HL-60 (cell line): ENCODE measurements at regions not wholly inside any gene's neighbourhood (a gene's known extent, or its start where the extent isn't known, plus 50 kb on each side); places are given as distances from the start of the nearest gene placed in this dataset.

Experiments
- DNase-seq, 2 experiments: peaks; one replicate each; pipeline ENCODE4 v3.0.0-alpha.2; 2010 to 2020; ENCODE audit warnings: low read depth in 1 of 2, low spot score in 1 of 2
- H3K27ac ChIP-seq: fragments of 250-450 bp; sonication (Bioruptor Pico); replicated peaks from 2 replicates; pipeline ENCODE4 v1.5.1; 2020; ENCODE audit warnings: mild to moderate bottlenecking, moderate library complexity
- H3K27me3 ChIP-seq: fragments of 250-450 bp; sonication (Bioruptor Pico); 2 replicates; pipeline ENCODE4 v1.5.1; 2021; ENCODE audit warnings: mild to moderate bottlenecking, moderate library complexity; ENCODE audit not compliant: insufficient read depth, poor library complexity, severe bottlenecking
- H3K4me3 ChIP-seq: replicated peaks from 2 replicates; pipeline ENCODE4 v1.5.1; 2011; ENCODE audit warnings: mild to moderate bottlenecking, control low read depth, low read length; ENCODE audit not compliant: insufficient read depth
- CTCF ChIP-seq: IDR thresholded peaks from one replicate; pipeline ENCODE4 v1.5.1; 2011; ENCODE audit warnings: low read length, control low read depth, inconsistent platforms; ENCODE audit not compliant: insufficient read depth
- GABPA ChIP-seq: IDR thresholded peaks from 2 replicates; pipeline ENCODE4 v1.6.1; 2012; ENCODE audit warnings: low read depth
- POLR2AphosphoS5 ChIP-seq: IDR thresholded peaks from 2 replicates; pipeline ENCODE4 v1.6.1; 2012; ENCODE audit warnings: low read depth
- REST ChIP-seq: IDR thresholded peaks from 2 replicates; pipeline ENCODE4 v1.6.1; 2012; ENCODE audit warnings: low read depth; ENCODE audit not compliant: insufficient replicate concordance
- SPI1 ChIP-seq: IDR thresholded peaks from 2 replicates; pipeline ENCODE4 v1.6.1; 2012; ENCODE audit warnings: low read depth, mild to moderate bottlenecking, borderline replicate concordance

GRCh38 chr11:112369916-112370315 lies 109.3 kb upstream of the PLET1 start:
- TF ChIP-seq CTCF (no peak), SPI1 (no peak), POLR2AphosphoS5 (no peak), REST (no peak), GABPA (no peak)
- DNase-seq, result no peak
- Histone ChIP-seq H3K4me3 (no peak overlapping the region), H3K27me3 (no peaks in the 10 kb centered on the region), H3K27ac (no peak overlapping the region)

GRCh38 chr11:112374486-112375140 lies 114.0 kb upstream of the PLET1 start:
- Histone ChIP-seq H3K27ac (no peak overlapping the region), H3K27me3 (no peaks in the 10 kb centered on the region), H3K4me3 (no peak overlapping the region)
- no peak for DNase-seq
- TF ChIP-seq POLR2AphosphoS5, result no peak
- TF ChIP-seq SPI1, result no peak
- TF ChIP-seq REST, result no peak
- no peak for TF ChIP-seq GABPA
- TF ChIP-seq CTCF, result no peak

GRCh38 chr11:112377946-112378345 lies 117.3 kb upstream of the PLET1 start:
- TF ChIP-seq CTCF, result no peak
- TF ChIP-seq REST, result no peak
- no peak for TF ChIP-seq GABPA
- TF ChIP-seq POLR2AphosphoS5, result no peak
- no peak for TF ChIP-seq SPI1
- no peak overlapping the region for H3K4me3 ChIP-seq
- DNase-seq, result no peak
- no peak overlapping the region for H3K27ac ChIP-seq
- H3K27me3 ChIP-seq, result no peaks in the 10 kb centered on the region
